BJ (cell line): ENCODE measurements at regions not wholly inside any gene's neighbourhood (a gene's known extent, or its start where the extent isn't known, plus 50 kb on each side); places are given as distances from the start of the nearest gene placed in this dataset.

Experiments used
- CTCF ChIA-PET: fragments of 350-600 bp; formaldehyde crosslinking; extraction: SDS; loops from one replicate; lab custom pipeline; 2021; ENCODE audit warnings: antibody characterized with exemption, inconsistent platforms; lab: Yijun Ruan, JAX
- POLR2A ChIA-PET: fragments of 300-600 bp; sonication (Branson Sonifier 250); formaldehyde crosslinking; extraction: SDS; loops from one replicate; lab custom pipeline; 2021; ENCODE audit warnings: antibody characterized with exemption; lab: Charles Lee
- DNase-seq: peaks from one replicate; pipeline ENCODE4 v3.0.0-alpha.2; 2011; ENCODE audit warnings: low read depth
- H3K27me3 ChIP-seq: 2 replicates; pipeline ENCODE4 v1.6.0; 2011; ENCODE audit warnings: low read length; ENCODE audit not compliant: control insufficient read depth, insufficient read depth
- H3K36me3 ChIP-seq: 2 replicates; pipeline ENCODE4 v1.5.1; 2011; ENCODE audit warnings: low read length; ENCODE audit not compliant: control insufficient read depth, insufficient read depth
- H3K4me3 ChIP-seq: 2 replicates; pipeline ENCODE4 v1.5.1; 2011; ENCODE audit warnings: low read depth, mild to moderate bottlenecking, control low read depth, low read length
- TF ChIP-seq, protein P1 (sequence below): IDR thresholded peaks from 2 replicates; pipeline ENCODE4 v1.5.1; 2011; ENCODE audit warnings: low read depth, mild to moderate bottlenecking, control low read depth, inconsistent platforms, low read length, moderate library complexity; ENCODE audit not compliant: insufficient read depth

DNA sequence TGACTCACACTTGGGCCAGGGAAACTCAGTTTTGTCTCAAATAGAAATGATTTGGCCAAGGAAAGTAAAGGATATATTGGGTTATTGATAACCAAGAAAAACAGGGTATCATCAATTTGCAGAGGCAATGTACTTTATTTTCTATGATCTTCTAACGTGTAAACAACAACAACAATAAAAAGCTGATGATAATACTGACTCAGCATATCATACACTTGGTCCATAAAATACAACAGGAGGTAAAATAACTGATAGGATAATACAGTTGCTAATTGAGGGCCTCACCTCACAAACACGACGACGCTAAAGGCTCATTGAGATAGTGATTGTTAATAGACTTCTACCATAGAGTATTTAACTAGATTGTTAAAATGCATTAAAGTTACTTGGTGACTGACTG, 774.0 kb upstream of the NOVA1 start:
- no peak for DNase-seq
- TF ChIP-seq, protein P1, sequence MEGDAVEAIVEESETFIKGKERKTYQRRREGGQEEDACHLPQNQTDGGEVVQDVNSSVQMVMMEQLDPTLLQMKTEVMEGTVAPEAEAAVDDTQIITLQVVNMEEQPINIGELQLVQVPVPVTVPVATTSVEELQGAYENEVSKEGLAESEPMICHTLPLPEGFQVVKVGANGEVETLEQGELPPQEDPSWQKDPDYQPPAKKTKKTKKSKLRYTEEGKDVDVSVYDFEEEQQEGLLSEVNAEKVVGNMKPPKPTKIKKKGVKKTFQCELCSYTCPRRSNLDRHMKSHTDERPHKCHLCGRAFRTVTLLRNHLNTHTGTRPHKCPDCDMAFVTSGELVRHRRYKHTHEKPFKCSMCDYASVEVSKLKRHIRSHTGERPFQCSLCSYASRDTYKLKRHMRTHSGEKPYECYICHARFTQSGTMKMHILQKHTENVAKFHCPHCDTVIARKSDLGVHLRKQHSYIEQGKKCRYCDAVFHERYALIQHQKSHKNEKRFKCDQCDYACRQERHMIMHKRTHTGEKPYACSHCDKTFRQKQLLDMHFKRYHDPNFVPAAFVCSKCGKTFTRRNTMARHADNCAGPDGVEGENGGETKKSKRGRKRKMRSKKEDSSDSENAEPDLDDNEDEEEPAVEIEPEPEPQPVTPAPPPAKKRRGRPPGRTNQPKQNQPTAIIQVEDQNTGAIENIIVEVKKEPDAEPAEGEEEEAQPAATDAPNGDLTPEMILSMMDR: no peak
- H3K27me3 ChIP-seq: no peaks in the 10 kb centered on the region
- no peaks in the 10 kb centered on the region for H3K36me3 ChIP-seq
- ChIA-PET POLR2A (no interaction called here), CTCF (no interaction called here)
- H3K4me3 ChIP-seq: no peak overlapping the region

DNA sequence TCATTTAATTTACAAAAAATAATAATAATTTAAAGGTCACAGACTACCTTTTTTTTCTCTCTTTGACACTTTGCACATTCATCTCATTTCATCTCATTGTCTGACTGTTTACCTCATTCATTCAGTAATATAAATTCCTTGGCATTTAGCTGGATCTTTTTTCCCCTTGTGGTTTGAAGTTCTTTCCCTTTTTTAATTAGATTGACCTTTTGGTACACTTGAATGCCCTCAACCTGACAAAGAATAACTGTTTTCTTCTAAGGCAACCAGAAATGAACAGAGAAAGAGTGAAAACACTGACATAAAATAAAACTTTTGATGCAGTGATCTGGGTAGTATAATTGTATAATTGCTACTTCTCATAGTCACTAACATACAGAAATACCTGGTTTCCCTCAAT, 774.9 kb upstream of the NOVA1 start:
- TF ChIP-seq, protein P1: no peak
- CTCF ChIA-PET: no interaction called here
- no peaks in the 10 kb centered on the region for H3K27me3 ChIP-seq
- no peak overlapping the region for H3K4me3 ChIP-seq
- POLR2A ChIA-PET: no interaction called here
- no peaks in the 10 kb centered on the region for H3K36me3 ChIP-seq
- DNase-seq: no peak

- TF ChIP-seq, protein P1: no peak
- POLR2A ChIA-PET: no interaction called here
These were observed 786.3 kb upstream of the NOVA1 start for GRCh38 chr14:27384124-27384523.

GRCh38 chr14:27386391-27386790, 788.6 kb upstream of the NOVA1 start:
- Histone ChIP-seq H3K27me3 (no peaks in the 10 kb centered on the region), H3K4me3 (no peak overlapping the region), H3K36me3 (no peaks in the 10 kb centered on the region)
- CTCF ChIA-PET: no interaction called here
- DNase-seq: no peak
- TF ChIP-seq, protein P1: no peak
- POLR2A ChIA-PET: no interaction called here

More at GRCh38 chr14:27384124-27384523, 786.3 kb upstream of the NOVA1 start:
- Histone ChIP-seq H3K4me3 (no peak overlapping the region), H3K36me3 (no peaks in the 10 kb centered on the region), H3K27me3 (no peaks in the 10 kb centered on the region)
- CTCF ChIA-PET: no interaction called here
- no peak for DNase-seq

DNA sequence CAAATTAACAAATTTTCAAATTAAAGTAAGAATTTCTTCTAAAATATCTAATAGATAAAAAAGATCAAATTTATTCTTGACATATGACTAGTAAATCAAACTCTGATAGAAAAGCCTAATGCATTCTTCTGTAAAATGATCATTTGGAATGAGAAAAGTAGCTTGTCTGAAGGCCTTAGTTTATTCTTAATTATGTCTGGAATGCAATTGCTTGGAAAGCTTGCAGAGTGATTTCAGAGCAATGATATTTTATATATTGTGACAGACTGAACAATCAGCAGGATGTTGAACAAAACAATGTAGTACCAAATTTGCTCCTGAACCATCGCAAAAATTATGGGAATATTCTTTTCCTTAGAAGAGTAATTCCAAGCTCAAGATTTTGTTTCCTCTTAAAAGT, 789.6 kb upstream of the NOVA1 start:
- H3K27me3 ChIP-seq: no peaks in the 10 kb centered on the region
- H3K36me3 ChIP-seq: no peaks in the 10 kb centered on the region
- ChIA-PET CTCF (no interaction called here), POLR2A (no interaction called here)
- TF ChIP-seq, protein P1: no peak
- no peak for DNase-seq
- H3K4me3 ChIP-seq: no peak overlapping the region
